GM21515 (cell line): ENCODE measurements at regions not wholly inside any gene's neighbourhood (a gene's known extent, or its start where the extent isn't known, plus 50 kb on each side); places are given as distances from the start of the nearest gene placed in this dataset.

ENCODE experiments used
- ATAC-seq: cut with Tn5 transposase; IDR thresholded peaks from one replicate; pipeline ENCODE4 v1.9.1; 2021; ENCODE audit not compliant: unreplicated experiment

GRCh38 chr10:128604025-128604424 is 477.8 kb upstream of the MKI67 start:
- no peak for ATAC-seq

- ATAC-seq = no peak
These were observed 479.0 kb upstream of the MKI67 start for GRCh38 chr10:128605180-128605579.

DNA sequence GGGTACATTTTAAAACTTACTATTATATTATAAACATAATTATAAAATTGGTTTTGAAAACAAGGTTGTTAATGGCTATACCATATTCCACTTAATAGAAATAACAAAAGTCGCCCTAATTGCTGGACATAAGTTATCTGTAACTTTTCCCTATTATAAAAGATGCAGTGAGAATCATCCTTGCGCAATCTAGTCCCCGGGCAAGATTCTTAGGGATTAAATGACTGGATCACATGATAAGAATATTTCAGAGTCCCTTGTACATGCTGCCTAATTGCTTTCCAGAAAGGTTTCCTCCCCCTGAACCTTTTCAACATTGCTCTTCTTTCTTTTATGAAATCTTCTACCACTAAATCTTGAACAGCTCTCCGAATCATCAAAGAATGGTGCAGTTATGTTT is 479.8 kb upstream of the MKI67 start:
- no peak for ATAC-seq

DNA sequence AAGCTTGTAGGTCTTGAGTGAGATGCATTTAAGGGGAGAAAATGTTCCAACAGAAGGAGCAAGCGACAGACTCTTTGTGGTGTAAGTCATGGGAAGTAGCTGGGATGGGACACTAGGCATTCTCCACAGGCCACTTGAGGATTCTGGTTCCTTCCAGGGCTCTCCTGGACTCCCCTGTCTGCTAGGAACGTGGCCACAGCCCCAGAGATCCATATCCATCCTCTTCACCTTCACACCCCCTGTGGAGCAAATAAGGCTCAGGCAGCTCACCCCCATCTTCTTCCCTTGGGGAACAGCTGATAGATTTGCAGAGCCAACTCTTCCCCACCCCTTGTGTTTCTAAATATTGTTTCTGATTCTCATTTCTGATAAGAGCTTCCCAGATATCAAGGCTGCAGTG is 482.6 kb upstream of the MKI67 start:
- ATAC-seq = no peak

- ATAC-seq = no peak
These were observed 483.2 kb upstream of the MKI67 start for GRCh38 chr10:128609460-128609859.

DNA sequence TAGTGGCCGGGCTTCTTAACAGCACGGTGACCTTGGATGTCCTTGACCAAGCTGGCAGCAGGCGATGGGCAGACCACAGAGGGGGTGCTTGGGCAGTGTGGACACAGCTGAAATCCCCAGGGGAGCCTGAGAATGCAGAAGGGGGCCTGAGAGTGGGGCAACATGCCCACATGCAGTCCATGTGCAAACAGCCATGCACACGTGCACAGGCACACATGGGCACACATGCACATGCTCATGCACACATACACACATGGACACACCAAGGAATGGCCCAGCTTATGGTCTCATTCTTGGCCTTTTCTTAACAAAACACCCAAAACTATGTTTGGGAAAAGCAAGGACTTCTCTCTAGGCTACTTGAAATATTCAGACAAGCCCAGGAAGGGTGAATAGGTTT is 483.9 kb upstream of the MKI67 start:
- ATAC-seq = no peak

- ATAC-seq = no peak
These were observed 486.0 kb upstream of the MKI67 start for GRCh38 chr10:128612195-128612594.

GRCh38 chr10:128612631-128613030 is 486.4 kb upstream of the MKI67 start:
- no peak for ATAC-seq

- ATAC-seq = no peak
These were observed 487.9 kb upstream of the MKI67 start for GRCh38 chr10:128614016-128614605.

- no peak for ATAC-seq
These were observed 488.8 kb upstream of the MKI67 start for GRCh38 chr10:128614802-128615553.

- no peak for ATAC-seq
These were observed 491.3 kb upstream of the MKI67 start for GRCh38 chr10:128617532-128617931.

GRCh38 chr10:128622706-128623105 is 496.5 kb upstream of the MKI67 start:
- ATAC-seq = no peak

DNA sequence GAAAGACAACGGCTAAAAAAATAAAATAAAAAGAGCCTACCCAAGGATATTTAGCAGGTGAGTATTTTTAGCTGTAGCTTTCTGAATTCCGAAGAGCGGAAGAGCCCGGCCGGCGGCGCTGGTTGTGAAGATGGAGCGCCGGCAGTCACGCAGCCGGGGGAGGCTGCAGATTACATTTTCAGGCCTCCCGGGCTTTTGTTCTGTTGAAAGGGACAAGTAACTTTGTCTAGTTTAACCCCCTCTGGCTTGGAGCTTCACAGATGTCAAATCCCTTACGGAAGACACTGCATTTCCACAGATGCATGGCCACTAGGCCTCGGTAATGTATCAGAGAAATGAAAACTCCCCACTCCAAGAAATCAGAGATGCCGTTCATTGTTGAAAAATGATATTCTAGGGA is 497.6 kb upstream of the MKI67 start:
- ATAC-seq = no peak

DNA sequence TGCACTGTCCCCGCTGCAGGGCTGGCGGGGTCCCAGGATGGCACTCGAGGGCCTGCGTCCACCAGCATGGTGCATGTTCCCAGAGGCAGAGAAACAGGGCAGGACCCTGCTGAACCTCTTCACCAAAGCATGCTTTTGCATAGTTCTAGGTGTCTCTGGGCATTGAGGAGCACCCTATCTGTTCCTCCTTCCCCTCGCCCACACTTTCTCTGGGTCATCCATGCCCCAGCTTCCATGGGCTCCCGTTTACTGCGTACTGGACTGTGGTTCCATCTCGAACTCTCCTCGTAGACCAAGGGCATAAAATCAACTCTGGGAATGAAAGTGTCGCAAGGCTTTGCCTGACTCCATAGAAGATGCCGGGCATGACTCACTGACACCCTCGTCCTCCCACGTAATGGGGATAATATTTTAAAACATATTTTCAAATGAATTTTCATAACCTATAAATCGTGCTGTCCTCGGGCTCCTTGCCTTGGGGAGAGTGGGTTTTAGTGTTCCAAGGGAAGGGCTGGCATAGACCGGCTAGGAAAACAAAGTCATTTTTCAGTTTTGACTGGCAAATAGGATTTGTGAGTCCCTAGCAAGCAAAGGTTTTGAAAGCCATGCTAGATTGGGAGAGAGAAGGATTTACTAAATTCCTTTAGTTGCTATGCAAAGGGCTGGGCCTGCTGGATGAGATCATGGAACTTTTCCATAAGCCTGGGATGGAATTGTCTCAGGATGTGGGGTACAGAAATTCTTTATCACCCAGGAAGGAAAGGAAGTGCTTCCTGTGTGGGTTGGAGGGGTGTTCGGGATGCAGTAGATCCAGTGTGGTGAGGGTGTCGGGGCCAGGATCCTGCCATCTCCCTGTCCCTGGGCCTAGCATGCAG is 498.7 kb upstream of the MKI67 start:
- ATAC-seq = no peak

GRCh38 chr10:128625926-128626325 is 499.7 kb upstream of the MKI67 start:
- ATAC-seq = no peak

DNA sequence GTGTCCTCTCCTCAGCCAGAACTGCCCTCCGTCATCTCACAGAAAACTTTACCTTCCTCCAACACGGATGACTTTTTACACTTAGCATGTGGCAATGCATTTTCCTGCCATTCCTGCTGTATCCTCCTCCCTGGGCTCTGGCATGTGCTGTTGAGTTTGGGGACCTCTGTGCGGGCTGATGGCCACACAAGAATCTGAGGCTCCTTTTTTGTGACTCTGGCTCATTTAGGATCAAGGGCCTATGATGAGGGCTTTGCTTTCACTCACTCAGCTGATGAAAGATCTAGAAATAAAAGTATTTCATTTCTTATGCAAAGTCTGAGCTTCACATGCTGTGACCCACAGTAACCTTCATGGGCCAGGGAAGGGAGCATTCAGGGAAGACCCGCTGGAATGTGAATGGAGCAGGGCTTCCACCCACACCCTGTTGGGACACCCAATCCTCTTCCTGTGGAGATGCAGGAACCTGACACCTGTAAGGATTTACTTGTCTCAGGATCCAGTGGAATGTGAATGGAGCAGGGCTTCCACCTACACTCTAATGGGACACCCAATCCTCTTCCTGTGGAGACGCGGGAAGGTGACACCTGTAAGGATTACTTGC is 500.3 kb upstream of the MKI67 start:
- no peak for ATAC-seq

- ATAC-seq = no peak
These were observed 501.6 kb upstream of the MKI67 start for GRCh38 chr10:128627811-128628210.

GRCh38 chr10:128628252-128628651 is 502.0 kb upstream of the MKI67 start:
- no peak for ATAC-seq

DNA sequence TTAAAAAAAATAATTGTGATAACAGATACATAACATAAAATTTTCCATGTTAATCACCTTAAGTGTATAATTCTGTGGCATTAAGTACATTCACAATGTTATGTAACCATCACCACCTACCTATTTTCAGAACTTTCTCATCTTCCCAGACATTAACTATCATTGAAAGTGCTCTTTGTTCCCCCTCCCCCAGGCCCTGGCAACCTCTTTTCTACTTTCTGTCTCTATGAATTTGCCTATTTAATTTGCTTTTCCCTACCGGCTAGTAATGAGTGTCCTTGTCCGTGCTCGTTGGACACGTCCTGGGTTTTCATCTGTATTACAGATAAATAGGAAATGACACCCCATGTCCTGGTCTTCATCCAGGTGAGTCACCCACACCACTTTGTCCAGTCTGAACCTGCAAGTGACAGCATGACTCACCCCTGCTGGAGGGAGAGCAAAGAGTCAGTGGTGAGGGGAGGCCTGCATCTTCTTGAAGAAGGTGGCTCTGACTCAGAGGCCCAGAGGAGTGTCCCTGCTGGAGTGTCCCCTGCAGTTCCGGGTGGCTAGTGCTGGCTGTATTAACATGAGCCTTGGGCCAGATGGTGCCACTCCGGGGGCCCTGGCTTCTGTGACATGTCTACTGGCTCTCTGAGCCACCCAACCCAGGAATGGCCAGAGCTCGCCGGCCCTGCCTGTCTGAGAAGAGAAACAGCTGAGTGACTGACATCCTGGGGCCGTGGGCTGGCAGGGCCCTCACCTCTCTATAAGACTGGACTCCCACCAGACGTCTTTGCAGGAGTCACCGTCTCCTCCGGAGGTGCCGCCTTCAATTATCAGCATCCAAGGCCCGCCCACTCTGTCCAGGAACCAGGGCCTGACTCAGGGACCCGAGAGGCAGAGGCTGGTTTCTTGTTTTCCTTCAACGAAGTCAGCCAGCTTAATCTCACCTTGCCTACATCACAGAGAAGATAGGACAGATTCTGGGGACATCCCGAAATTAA is 503.2 kb upstream of the MKI67 start:
- no peak for ATAC-seq

- no peak for ATAC-seq
These were observed 504.6 kb upstream of the MKI67 start for GRCh38 chr10:128630787-128631252.
